Heart right ventricle (tissue), 16 donors: ENCODE measurements at regions not wholly inside any gene's neighbourhood (a gene's known extent, or its start where the extent isn't known, plus 50 kb on each side); places are given as distances from the start of the nearest gene placed in this dataset.
"Not testable (repeated sequence)": the region's sequence is repeated elsewhere in the genome, so short reads cannot be mapped to it uniquely, and the experiment has no call there.

Source experiments
- ATAC-seq, 8 donors: fragments of 200-7000 bp; cut with Tn5 transposase; one replicate each; pipeline ENCODE4 v1.9.1; 2020; ENCODE audit warnings: mild to moderate bottlenecking in 8 of 8, moderate library complexity in 8 of 8, moderate number of reproducible peaks in 1 of 8
- DNase-seq, 2 donors: peaks; one replicate each; pipeline ENCODE4 v3.0.0-alpha.2; 2020
- H3K27ac ChIP-seq, 10 donors: fragments of 200-600 bp; sonication (generic) in 2 of 10; one replicate each; pipeline versions ENCODE4 v1.5.0 to v1.8.0; 2020 to 2022; ENCODE audit warnings: mild to moderate bottlenecking in 3 of 10
- H3K27me3 ChIP-seq, 7 donors: fragments of 200-600 bp; one replicate each; pipeline ENCODE4 v1.8.0; 2021 to 2022; ENCODE audit warnings: mild to moderate bottlenecking in 2 of 7
- H3K36me3 ChIP-seq, 9 donors: fragments of 200-600 bp; sonication (generic) in 1 of 9; one replicate each; pipeline versions ENCODE4 v1.5.0 to v1.8.0; 2020 to 2022; ENCODE audit warnings: mild to moderate bottlenecking in 2 of 9
- H3K4me1 ChIP-seq, 9 donors: fragments of 200-600 bp; sonication (generic) in 1 of 9; one replicate each; pipeline versions ENCODE4 v1.5.0 to v1.8.0; 2020 to 2022; ENCODE audit warnings: mild to moderate bottlenecking in 4 of 9
- H3K4me3 ChIP-seq, 10 donors: fragments of 200-600 bp; sonication (generic) in 2 of 10; one replicate each; pipeline versions ENCODE4 v1.5.0 to v1.8.0; 2020 to 2022; ENCODE audit warnings: mild to moderate bottlenecking in 7 of 10, moderate library complexity in 2 of 10
- H3K9me3 ChIP-seq, 11 donors: fragments of 200-600 bp in 10 of 11; sonication (generic) in 2 of 11; one replicate each; pipeline versions ENCODE4 v1.5.0 to v1.8.0; 2013 to 2022; ENCODE audit warnings: mild to moderate bottlenecking in 2 of 11, control low read depth in 1 of 11, moderate library complexity in 1 of 11
- CTCF ChIP-seq, 9 donors: fragments of 200-600 bp; sonication (generic) in 2 of 9; IDR thresholded peaks; one replicate each; pipeline versions ENCODE4 v1.5.0 to v1.8.0; 2021 to 2022; ENCODE audit warnings: antibody characterized with exemption in 9 of 9, mild to moderate bottlenecking in 5 of 9, moderate library complexity in 1 of 9
- WGBS, 2 donors: extraction: QIAGEN DNeasy Blood & Tissue Kit; methylation state at CpG; one replicate each; pipeline ENCODE4 v1.1.7; 2013; ENCODE audit warnings: inconsistent platforms in 1 of 2; 5-methylcytosine and 5-hydroxymethylcytosine counted together
- intact Hi-C, 10 donors: fragments of 100-400 bp; cut with DNase I; formaldehyde crosslinking; loops; one replicate each; pipeline versions ENCODE4 v1.11.1 to v1.14.2; 2022
- donor health status: Arrhythmogenic right ventricular cardiomyopathy.
- donor health status: ischemic (EF 13 %, LVEDD 7.1; RV severe dilation, severe dysfunction).
- donor health status: healthy with polysubstance abuse.
- donor health status: DM: no; HTN: yes; CAD: no.
- donor health status: DM: no; HTN: no; CAD: no.
- donor health status: ischemic (EF 25% LVEDD 6.9; RV normal size, moderate dysfunction).
- donor health status: ischemic (EF 25% LVEDD 5.7; RV mildly dilated, moderate dysfunction).
- donor health status: healthy.
- donor health status: DM: yes; HTN: yes; CAD: no.
- donor health status: Ischemic cardiomyopathy.
- donor health status: ischemic (EF 35%, LVEDD 5.7; RV mildly dilated, moderate dysfunction).
- donor health status: nonischemic (EF 11% LVEDD 7.7; RV severe dilation, severe dysfunction).
- donor health status: DM: yes; HTN: yes; CAD: no.
- donor health status: PGD.
- donor health status: ischemic (EF 29% LVEDD 5.4; RV normal size, mild dysfunction).
- donor health status: nonischemic (EF 23%, LVEDD 6.1; RV moderate dilation, normal function).

- ATAC-seq (no peak), DNase-seq (no peak)
- H3K27ac ChIP-seq = no peak overlapping the region
- H3K9me3 ChIP-seq = peaks cover 0 to 12% (median 0%) of the 10 kb centered on the region in 11 donors
- H3K4me3 ChIP-seq = no peak overlapping the region
- H3K36me3 ChIP-seq = no peaks in the 10 kb centered on the region
- H3K4me1 ChIP-seq = no peaks in the 10 kb centered on the region
- TF ChIP-seq CTCF (IDR thresholded peaks at IDR 0.05) = no peak
- peaks cover 0 to 3% (median 0%) of the 10 kb centered on the region in 7 donors for H3K27me3 ChIP-seq
- intact Hi-C loops = no loop called here
- 53 to 78% methylated on average over 2 of the region's 2 CpGs for WGBS, 2 donors
Observed at GRCh38 chrX:114272096-114272686, 311.7 kb upstream of the HTR2C start.

GRCh38 chrX:114270371-114270770 lies 313.5 kb upstream of the HTR2C start:
- H3K4me3 ChIP-seq, H3K36me3 ChIP-seq, intact Hi-C loops, H3K27me3 ChIP-seq, H3K4me1 ChIP-seq, ATAC-seq, DNase-seq, H3K27ac ChIP-seq: not testable (repeated sequence)
- peaks cover 0 to 12% (median 0%) of the 10 kb centered on the region in 11 donors for H3K9me3 ChIP-seq
- 93 to 97% methylated on average over 6 to 12 of the region's 21 CpGs for WGBS, 2 donors

- no peak for ATAC-seq
- Histone ChIP-seq H3K36me3 (no peaks in the 10 kb centered on the region), H3K4me3 (no peak overlapping the region)
Observed at GRCh38 chrX:114268643-114269042, 315.2 kb upstream of the HTR2C start.

GRCh38 chrX:114267142-114267541 lies 316.7 kb upstream of the HTR2C start:
- H3K27me3 ChIP-seq = peaks cover 0 to 3% (median 0%) of the 10 kb centered on the region in 7 donors
- no peak overlapping the region for H3K4me3 ChIP-seq
- H3K36me3 ChIP-seq = no peaks in the 10 kb centered on the region
- 44 to 50% methylated on average over 5 of the region's 5 CpGs for WGBS, 2 donors
- ATAC-seq (no peak), DNase-seq (no peak)
- intact Hi-C loops = no loop called here
- H3K27ac ChIP-seq = no peak overlapping the region
- no peaks in the 10 kb centered on the region for H3K4me1 ChIP-seq
- TF ChIP-seq CTCF (IDR thresholded peaks at IDR 0.05) = no peak
- peaks cover 0 to 9% (median 0%) of the 10 kb centered on the region in 11 donors for H3K9me3 ChIP-seq

More at GRCh38 chrX:114268643-114269042, 315.2 kb upstream of the HTR2C start:
- no peak for DNase-seq
- 75 to 79% methylated on average over 3 of the region's 3 CpGs for whole genome bisulfite sequencing, 2 donors
- H3K9me3 ChIP-seq = peaks cover 0 to 12% (median 0%) of the 10 kb centered on the region in 11 donors
- no peak overlapping the region for H3K27ac ChIP-seq
- H3K27me3 ChIP-seq = peaks cover 0 to 3% (median 0%) of the 10 kb centered on the region in 7 donors
- TF ChIP-seq CTCF (IDR thresholded peaks at IDR 0.05) = no peak
- intact Hi-C loops = no loop called here
- H3K4me1 ChIP-seq = no peaks in the 10 kb centered on the region

- intact Hi-C loops = no loop called here
- no peak for DNase-seq
- no peak for TF ChIP-seq CTCF (IDR thresholded peaks at IDR 0.05)
- no peak for ATAC-seq
- WGBS, 2 donors = 22 to 24% methylated on average over 3 of the region's 3 CpGs
- no peaks in the 10 kb centered on the region for H3K4me1 ChIP-seq
- no peak overlapping the region for H3K4me3 ChIP-seq
- no peaks in the 10 kb centered on the region for H3K36me3 ChIP-seq
- H3K9me3 ChIP-seq = no peaks in the 10 kb centered on the region
- no peak overlapping the region for H3K27ac ChIP-seq
- H3K27me3 ChIP-seq = peaks cover 0 to 29% (median 0%) of the 10 kb centered on the region in 7 donors
Observed at GRCh38 chrX:114252186-114252585, 331.7 kb upstream of the HTR2C start.
